Lower leg skin (tissue), 3 donors: ENCODE measurements at regions not wholly inside any gene's neighbourhood (a gene's known extent, or its start where the extent isn't known, plus 50 kb on each side); places are given as distances from the start of the nearest gene placed in this dataset.

ENCODE experiments used
- CTCF ChIP-seq, 3 donors: fragments of 450-650 bp; IDR thresholded peaks; one replicate each; pipeline ENCODE4 v1.5.1; 2016; ENCODE audit warnings: antibody characterized with exemption in 3 of 3, mild to moderate bottlenecking in 3 of 3, moderate library complexity in 2 of 3
- POLR2A ChIP-seq, 2 donors: fragments of 450-650 bp; IDR thresholded peaks; one replicate each; pipeline ENCODE4 v1.6.1; 2016 to 2017; ENCODE audit warnings: antibody characterized with exemption in 2 of 2, mild to moderate bottlenecking in 1 of 2, moderate library complexity in 1 of 2

GRCh38 chr16:5444189-5444588 lies 346.6 kb upstream of the EEF2KMT start:
- TF ChIP-seq CTCF (IDR thresholded peaks at IDR 0.05) (no peak), POLR2A (IDR thresholded peaks at IDR 0.05) (no peak)
